A673 (cell line): ENCODE measurements at regions not wholly inside any gene's neighbourhood (a gene's known extent, or its start where the extent isn't known, plus 50 kb on each side); places are given as distances from the start of the nearest gene placed in this dataset.

Experiments
- CTCF ChIP-seq: fragments of 300-800, 200-600 bp; sonication (generic); conservative IDR thresholded peaks from 2 replicates; pipeline ENCODE4 v1.5.1; 2017; ENCODE audit warnings: low read depth, mild to moderate bottlenecking, antibody characterized with exemption, low read length, moderate library complexity, mixed read lengths
- EZH2 ChIP-seq: fragments of 200-600 bp; sonication (generic); IDR thresholded peaks from 2 replicates; pipeline ENCODE4 v1.6.1; 2017; ENCODE audit warnings: borderline replicate concordance, low read depth, mild to moderate bottlenecking, mixed read lengths, antibody characterized with exemption, low read length; ENCODE audit not compliant: poor library complexity, severe bottlenecking

GRCh38 chr3:43895573-43895972 is 204.8 kb downstream of the ABHD5 start:
- TF ChIP-seq CTCF (no peak), EZH2 (no peak)
